Osteoblast (primary cell): ENCODE measurements at regions not wholly inside any gene's neighbourhood (a gene's known extent, or its start where the extent isn't known, plus 50 kb on each side); places are given as distances from the start of the nearest gene placed in this dataset.

ENCODE experiments used
- DNase-seq: peaks from one replicate; pipeline ENCODE4 v3.0.0; 2011; ENCODE audit warnings: low spot score, mixed read lengths; ENCODE audit not compliant: insufficient read length; ENCODE audit errors: missing footprints
- H2AFZ ChIP-seq: 2 replicates; pipeline ENCODE4 v1.6.0; 2011; ENCODE audit warnings: mild to moderate bottlenecking, low read length
- H3K27ac ChIP-seq: 2 replicates; pipeline ENCODE4 v1.5.1; 2011; ENCODE audit warnings: mild to moderate bottlenecking, low read depth, low read length, moderate library complexity
- H3K27me3 ChIP-seq: 2 replicates; pipeline ENCODE4 v1.6.0; 2012; ENCODE audit warnings: mild to moderate bottlenecking, control low read depth, inconsistent platforms, low read length, moderate library complexity; ENCODE audit not compliant: insufficient read depth
- H3K36me3 ChIP-seq: 2 replicates; pipeline ENCODE4 v1.5.1; 2011; ENCODE audit warnings: mild to moderate bottlenecking, low read length, control low read depth, moderate library complexity; ENCODE audit not compliant: insufficient read depth
- H3K4me1 ChIP-seq: 2 replicates; pipeline ENCODE4 v1.5.1; 2011; ENCODE audit warnings: mild to moderate bottlenecking, low read length, control low read depth, moderate library complexity; ENCODE audit not compliant: insufficient read depth
- H3K4me2 ChIP-seq: 2 replicates; pipeline ENCODE4 v1.6.0; 2011; ENCODE audit warnings: mild to moderate bottlenecking, low read length; ENCODE audit not compliant: insufficient read depth
- H3K4me3 ChIP-seq: fragments of 200-600 bp; sonication (generic); 3 replicates; pipeline ENCODE4 v1.5.1; 2012; ENCODE audit warnings: mild to moderate bottlenecking, low read length, inconsistent platforms; ENCODE audit not compliant: insufficient read depth
- H3K79me2 ChIP-seq: 2 replicates; pipeline ENCODE4 v1.6.0; 2012; ENCODE audit warnings: mild to moderate bottlenecking, low read length, control low read depth, inconsistent platforms; ENCODE audit not compliant: insufficient read depth
- H3K9me3 ChIP-seq: 2 replicates; pipeline ENCODE4 v1.5.1; 2011; ENCODE audit warnings: low read depth, low read length, control low read depth
- H4K20me1 ChIP-seq: 2 replicates; pipeline ENCODE4 v1.6.0; 2012; ENCODE audit warnings: mild to moderate bottlenecking, low read length, control low read depth; ENCODE audit not compliant: insufficient read depth
- CTCF ChIP-seq: IDR thresholded peaks from 2 replicates; pipeline ENCODE4 v1.5.1; 2011; ENCODE audit warnings: mild to moderate bottlenecking, low read depth, low read length, moderate library complexity; ENCODE audit errors: extremely low read depth

GRCh38 chr18:65941482-65941881 lies 190.7 kb downstream of the CDH7 start:
- Histone ChIP-seq H4K20me1 (no peaks in the 10 kb centered on the region), H3K27ac (no peak overlapping the region), H3K4me1 (no peaks in the 10 kb centered on the region), H3K4me3 (no peak overlapping the region), H3K9me3 (no peaks in the 10 kb centered on the region), H3K27me3 (no peaks in the 10 kb centered on the region), H3K36me3 (no peaks in the 10 kb centered on the region), H2AFZ (no peak overlapping the region), H3K79me2 (no peaks in the 10 kb centered on the region), H3K4me2 (no peak overlapping the region)
- TF ChIP-seq CTCF, result no peak
- DNase-seq, result peak; percentile 15
